HCEC 1CT (cell line): ENCODE measurements at regions not wholly inside any gene's neighbourhood (a gene's known extent, or its start where the extent isn't known, plus 50 kb on each side); places are given as distances from the start of the nearest gene placed in this dataset.

ENCODE experiments used
- DNase-seq: peaks from one replicate; pipeline ENCODE4 v3.0.0-alpha.2; 2017

DNA sequence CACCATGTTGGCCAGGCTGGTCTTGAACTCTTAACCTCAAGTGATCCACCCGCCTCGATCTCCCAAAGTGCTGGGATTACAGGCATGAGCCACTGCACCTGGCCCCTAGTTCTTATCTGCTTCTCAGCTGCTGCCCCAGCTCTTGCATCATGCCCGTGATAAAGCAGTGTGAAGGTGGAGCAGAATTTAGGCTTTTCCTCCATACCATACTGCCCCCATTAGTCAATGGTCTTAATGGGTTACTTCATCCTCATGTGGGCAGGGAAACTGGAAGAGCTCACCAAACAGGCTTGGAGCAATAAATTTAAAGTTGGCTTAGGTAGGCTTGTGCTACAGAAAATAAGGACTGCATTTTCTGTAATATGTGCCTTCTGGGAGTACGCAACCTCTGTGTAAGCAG lies 636.9 kb upstream of the BOD1L1 start:
- no peak for DNase-seq

- no peak for DNase-seq
These were observed 638.1 kb upstream of the BOD1L1 start for GRCh38 chr4:14265651-14266050.

DNA sequence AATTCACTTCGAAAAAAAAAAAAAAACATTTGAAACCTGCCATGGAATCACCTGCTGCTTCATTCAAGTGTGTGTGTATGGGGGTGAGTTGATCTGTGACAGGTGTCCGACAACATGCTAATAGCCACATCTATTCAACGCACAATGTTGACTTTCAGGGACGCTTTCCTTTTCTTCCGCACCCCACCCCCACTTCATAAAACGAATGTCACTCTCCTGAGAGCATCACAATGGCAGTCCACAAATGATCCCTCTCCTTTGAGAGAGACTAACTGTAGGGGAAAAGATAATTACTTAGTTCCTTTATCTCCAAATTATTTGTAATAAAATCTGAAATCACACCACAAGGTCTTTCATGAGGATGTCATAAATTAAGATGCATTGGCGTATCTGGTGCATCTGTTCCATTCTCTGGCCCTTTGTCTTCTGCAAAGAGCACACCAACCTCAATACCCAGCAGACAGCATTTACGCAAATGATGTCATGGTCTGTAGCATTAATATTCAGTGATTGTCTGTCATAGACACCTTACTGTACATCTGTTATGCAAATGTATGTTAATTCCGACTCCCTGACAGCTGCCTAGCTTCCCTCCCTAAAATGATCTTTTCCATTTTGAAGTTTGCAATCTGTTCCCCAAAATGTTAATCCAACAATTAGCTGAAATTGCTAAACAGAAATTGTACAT lies 640.0 kb upstream of the BOD1L1 start:
- DNase-seq: no peak

DNA sequence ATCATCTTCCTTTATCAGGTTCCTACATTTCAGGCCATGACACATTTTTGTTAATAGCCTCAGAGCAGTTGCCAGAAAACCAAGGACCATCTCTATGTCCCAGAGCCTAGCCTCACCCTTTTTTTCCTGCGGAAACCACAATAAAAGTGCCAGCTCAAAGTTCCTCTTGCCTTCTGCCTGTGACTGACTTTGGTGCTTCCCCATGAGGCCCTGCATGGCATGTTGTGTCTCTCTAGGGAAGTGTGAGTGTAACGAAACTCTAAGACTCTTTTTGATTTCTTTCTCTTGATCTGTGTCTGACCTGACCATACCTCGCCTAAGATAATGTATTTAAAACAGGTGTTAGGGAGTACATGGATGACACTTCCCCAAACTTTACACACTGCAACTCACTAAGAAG lies 642.3 kb upstream of the BOD1L1 start:
- no peak for DNase-seq

- DNase-seq: no peak
These were observed 644.7 kb upstream of the BOD1L1 start for GRCh38 chr4:14272206-14272605.

DNA sequence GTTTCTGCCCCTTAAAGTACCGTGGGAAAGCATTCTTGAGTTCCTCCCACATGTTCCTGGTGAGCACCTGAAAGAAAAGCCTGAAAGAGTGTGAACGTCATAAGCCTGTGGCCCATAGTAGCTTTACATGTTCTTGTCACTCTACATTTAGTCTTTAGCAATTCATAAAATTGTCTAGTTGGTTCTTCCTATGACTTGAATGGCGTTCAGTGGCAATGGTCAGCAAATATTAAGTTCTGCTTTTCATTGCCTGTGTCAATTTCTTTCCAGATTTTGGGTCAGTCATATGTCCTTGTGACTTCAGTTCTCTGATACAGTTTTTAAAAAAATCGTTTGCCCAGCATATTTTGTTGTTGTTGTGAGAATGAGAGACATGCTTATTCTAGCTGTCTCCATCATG lies 650.0 kb upstream of the BOD1L1 start:
- no peak for DNase-seq

DNA sequence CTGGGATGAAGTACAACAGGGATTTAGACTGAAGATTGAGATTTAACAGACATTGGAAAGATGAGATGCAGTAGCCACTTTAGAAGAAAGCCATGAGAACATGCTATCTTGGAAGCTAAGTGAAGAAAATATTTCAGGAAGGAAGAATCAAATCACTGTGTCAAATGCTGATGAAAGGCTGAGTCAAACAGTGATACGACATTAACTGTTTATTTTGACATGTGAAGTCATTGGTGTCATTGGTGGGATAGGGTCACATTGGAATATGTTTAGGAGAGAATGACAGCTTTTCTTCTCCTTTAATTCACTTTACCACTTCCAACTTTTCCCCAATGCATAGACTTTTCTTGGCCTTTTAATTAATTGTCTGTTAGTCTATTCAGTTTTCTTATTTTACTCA lies 653.0 kb upstream of the BOD1L1 start:
- no peak for DNase-seq

DNA sequence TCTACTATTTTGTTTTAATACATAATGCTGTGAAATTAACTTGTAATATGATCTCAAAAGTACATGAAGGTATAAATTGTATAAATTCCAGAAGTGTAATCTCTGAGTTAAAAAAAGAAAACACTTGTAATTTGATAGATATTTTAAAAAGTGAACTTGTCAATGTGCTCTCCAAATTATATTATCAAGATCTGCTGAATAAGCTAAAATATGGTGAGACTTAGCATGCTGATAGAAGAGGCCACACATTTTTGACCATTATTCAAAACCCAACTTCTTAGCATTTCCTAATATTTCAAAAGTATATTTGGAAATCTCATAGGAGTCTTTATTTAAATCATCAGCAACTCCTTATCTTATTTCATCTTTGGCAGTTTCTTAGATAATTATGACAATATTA lies 657.1 kb upstream of the BOD1L1 start:
- no peak for DNase-seq

DNA sequence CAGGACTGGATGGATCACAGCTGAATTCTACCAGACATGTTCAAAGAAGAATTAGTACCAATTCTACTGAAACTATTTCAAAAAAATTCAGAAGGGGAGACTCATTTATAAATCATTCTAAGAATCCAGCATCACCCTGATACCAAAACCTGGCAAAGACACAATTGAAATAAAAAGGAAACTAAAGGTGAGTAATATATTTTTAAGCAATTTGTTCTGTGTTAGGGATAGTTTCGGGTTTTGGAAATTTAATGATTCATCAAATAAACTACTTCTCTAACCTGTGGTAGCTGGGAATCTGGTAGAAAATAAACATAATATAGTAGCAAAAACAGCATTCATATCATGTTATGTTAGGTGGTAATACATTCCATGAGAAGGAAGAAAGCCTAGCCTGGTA lies 662.2 kb upstream of the BOD1L1 start:
- peak; percentile 51 for DNase-seq

DNA sequence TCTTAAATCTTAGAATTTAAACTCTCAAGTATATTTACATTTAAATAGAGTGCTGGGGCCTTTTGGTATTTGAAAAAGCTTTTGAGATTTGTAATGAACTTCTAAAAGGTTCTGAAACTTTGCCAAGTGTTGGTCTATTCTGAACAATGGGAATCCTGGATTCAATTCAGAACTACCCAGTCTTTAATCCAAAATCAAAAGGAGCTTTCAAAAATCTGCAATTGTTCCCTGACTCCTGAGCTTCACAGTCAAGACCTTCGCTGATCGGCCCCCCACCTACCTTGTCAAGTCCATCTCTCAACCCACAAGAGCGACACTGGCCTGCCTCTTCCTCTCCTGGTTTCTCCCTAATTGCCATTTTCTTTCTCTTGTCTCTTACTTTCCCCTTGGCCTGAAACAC lies 666.1 kb upstream of the BOD1L1 start:
- no peak for DNase-seq

DNA sequence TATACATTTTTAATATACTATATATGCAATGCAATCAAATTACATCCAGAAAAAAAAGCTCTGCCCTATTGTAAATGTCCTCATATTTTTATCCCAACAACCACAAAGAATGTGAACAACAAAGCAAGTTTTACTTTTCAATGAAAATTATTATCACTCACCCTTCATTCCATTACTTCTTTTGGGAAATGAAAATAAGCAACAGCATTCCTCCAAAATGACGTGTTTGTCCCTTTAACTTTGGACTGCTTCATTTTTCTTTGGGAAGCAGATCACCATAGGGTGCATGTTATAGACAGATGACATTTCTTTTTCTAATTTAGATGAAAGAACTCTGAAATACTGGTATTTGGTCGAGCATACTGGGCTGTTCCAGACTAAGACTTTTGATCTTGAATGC lies 667.1 kb upstream of the BOD1L1 start:
- peak; percentile 52 for DNase-seq

GRCh38 chr4:14299166-14299565 lies 671.6 kb upstream of the BOD1L1 start:
- no peak for DNase-seq

- no peak for DNase-seq
These were observed 674.5 kb upstream of the BOD1L1 start for GRCh38 chr4:14302021-14302420.

- no peak for DNase-seq
These were observed 676.3 kb upstream of the BOD1L1 start for GRCh38 chr4:14303856-14304255.

DNA sequence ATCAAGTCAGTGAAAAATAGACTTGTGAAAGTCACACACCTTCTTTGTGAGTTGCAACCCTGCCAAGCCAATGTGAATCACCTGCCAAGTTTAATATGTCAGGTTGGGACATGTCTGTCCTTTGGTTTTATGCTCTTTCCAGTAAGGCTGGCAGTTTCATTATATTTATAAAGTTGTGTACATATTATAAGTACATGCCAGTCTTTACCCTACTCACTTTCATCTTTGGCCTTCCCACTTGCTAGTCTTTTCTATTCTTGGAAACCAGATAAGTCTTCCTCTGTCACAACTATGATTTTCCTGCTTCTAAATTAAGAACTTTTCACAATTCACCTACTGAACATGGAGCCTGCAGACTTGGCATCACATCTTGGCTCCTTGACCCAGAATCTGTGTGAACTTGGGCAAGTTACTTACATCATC lies 680.7 kb upstream of the BOD1L1 start:
- DNase-seq: no peak

- DNase-seq: no peak
These were observed 681.9 kb upstream of the BOD1L1 start for GRCh38 chr4:14309431-14309830.

GRCh38 chr4:14313757-14314156 lies 686.2 kb upstream of the BOD1L1 start:
- no peak for DNase-seq

DNA sequence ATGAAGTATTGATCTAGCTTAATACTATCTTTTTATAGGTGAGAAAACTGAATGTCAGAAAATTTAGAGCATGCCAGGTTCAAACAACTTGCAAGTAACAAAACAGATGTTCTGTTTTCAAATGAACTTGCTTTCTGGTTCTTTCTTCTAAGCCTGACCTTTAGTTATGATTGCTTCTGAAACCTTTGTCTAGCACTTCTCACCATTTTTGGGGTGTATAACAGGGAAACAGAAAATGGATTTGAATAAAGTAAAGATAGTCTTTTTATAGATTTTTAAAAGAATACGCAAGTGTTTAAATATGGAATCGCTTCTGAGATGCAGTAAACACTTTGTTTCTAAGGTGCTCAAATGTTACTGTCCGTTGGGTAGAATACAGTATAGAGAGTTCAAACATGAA lies 687.2 kb upstream of the CPEB2 start:
- DNase-seq: no peak

DNA sequence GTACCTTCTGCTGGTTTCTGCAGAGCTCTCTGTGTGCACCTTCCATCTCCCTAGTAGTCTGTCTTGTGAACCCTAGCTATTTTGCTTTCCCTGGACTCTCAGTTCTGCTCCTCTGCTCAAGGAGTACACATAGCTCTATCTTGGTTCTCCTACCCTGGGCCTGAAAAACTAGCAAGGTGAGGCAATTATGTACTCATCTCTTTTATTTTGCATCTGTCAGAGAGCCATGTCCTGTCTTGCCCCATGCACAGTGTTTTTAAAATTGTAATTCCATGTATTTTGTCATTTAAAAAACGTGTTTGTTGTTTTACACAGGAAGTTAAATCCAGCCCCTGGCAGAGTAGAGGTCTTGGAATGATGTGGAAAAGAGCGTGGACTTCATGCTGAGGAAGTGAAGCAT lies 684.9 kb upstream of the CPEB2 start:
- DNase-seq: no peak

GRCh38 chr4:14318671-14319070 lies 683.6 kb upstream of the CPEB2 start:
- no peak for DNase-seq

GRCh38 chr4:14321723-14322122 lies 680.6 kb upstream of the CPEB2 start:
- no peak for DNase-seq

- no peak for DNase-seq
These were observed 679.1 kb upstream of the CPEB2 start for GRCh38 chr4:14323191-14323590.

GRCh38 chr4:14329228-14329627 lies 673.1 kb upstream of the CPEB2 start:
- no peak for DNase-seq

- no peak for DNase-seq
These were observed 668.7 kb upstream of the CPEB2 start for GRCh38 chr4:14333616-14334015.

GRCh38 chr4:14334166-14334565 lies 668.1 kb upstream of the CPEB2 start:
- no peak for DNase-seq

- no peak for DNase-seq
These were observed 666.4 kb upstream of the CPEB2 start for GRCh38 chr4:14335872-14336271.
